Endometrium (tissue), 2 donors: ENCODE measurements at regions not wholly inside any gene's neighbourhood (a gene's known extent, or its start where the extent isn't known, plus 50 kb on each side); places are given as distances from the start of the nearest gene placed in this dataset.
"Not testable (repeated sequence)": the region's sequence is repeated elsewhere in the genome, so short reads cannot be mapped to it uniquely, and the experiment has no call there.

ENCODE experiments used
- FAIRE-seq: peaks from 2 replicates; lab custom pipeline; 2012; peaks lifted over from hg19 to GRCh38; lab: Jason Lieb, UNC
- donor health status: control.
- donor health status: control.

DNA sequence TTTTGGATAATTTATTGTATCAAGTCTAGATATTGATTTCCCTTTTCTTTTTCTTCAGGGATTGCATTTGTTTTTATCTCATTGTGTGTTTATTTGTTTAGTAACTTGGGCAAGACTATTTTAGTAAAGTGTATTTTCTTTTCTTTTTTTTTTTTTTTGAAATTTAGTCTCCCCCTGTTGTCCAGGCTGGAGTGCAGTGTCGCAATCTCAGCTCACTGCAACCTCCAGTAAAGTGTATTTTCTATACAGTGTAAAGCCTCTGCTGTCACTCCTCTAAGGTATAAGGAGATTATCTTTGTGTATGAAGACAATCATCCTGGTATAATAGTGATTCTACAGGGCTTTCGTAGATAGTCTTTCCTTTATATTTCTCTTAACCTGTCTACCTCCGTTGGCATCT lies 2546.0 kb downstream of the PCDH9 start:
- FAIRE-seq, result no peak

DNA sequence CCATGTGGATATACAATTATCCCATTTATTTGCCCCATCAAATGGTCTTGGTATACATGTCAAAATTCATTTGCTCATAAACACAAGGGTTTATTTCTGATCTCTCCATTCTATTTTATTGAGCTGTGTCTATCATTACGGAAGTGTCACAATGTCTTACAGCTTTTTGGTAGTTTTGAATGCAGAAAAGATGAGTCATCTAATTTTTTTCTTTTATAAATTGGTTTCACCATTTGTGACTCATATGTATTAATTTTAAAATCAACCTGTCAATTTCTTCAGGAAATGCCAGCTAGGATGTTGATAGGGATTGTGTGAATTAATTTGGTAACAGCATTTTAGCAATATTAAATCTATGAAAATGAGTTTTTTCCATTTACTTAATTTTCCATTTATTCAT lies 2549.4 kb downstream of the PCDH9 start:
- no peak for FAIRE-seq

GRCh38 chr13:64675255-64675892 lies 2554.8 kb downstream of the PCDH9 start:
- FAIRE-seq, result no peak

DNA sequence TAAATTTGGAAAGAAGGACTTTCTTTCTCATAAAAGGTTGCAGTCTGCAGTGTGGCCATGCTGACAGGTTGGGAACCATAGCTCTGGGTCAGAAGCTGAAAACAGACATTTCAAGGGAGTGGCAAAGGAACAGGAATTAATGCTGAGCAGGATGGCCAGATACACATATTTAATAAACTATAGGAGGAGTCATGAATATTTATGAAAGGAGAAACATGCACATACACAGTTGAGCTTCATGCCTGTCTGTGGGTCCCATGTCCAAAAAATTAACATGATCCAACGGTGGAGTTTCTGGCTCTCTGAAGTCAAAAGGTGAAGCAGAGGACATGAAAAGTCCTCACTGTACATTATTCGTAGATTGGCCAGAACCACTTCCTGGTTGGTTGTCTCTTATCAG lies 2556.0 kb downstream of the PCDH9 start:
- no peak for FAIRE-seq

DNA sequence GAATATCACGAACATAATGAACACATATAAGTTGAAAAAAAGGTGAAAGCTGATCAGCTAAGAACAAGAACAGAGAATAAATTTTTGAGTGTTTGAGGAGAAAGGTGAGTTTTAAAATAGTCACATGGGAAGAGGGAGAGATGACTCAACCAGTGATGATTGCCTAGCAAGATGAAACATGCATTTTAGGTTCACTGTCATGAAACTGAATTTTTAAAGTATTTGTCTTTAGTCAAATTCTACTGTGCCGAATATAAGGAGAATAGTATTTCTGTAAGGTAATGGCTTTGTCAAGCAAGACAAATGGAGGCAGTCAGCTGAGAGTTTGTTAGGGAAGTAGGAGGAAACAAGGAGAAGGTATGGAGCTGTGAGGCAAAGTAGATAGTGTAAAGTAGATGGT lies 2557.4 kb downstream of the PCDH9 start:
- FAIRE-seq, result no peak

DNA sequence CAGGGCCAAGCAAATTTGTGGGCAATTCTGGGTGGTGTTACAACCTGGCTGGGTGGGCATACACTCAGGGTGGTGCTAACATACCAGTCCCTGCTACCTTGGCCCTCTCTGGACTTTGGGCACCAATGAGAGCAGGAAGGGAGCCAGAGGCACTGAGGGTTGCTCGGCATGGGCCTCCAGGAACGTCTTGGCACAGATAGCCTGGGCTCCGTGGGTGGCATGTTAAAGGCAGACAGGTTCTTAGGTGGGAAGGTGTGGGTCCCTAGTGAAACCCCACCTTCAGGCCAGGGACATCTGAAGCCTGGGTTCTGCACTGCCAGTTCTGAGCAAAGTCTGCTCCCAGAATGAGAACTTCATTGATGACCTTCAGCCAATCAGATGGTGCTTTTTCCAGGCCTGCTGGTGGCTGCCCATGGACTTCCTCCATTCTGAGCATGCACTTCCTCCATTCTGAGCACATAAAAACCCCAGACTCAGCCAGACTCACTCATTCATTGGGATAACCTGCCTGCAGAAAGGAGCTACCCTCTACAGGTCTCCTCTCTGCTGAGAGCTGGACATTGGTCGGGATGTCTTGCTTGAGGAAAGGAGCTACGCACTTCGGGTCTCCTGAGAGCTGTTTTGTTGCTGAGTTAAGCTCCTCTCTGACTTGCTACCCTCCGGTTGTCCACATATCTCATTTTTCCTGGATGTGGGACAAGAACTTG lies 2567.1 kb downstream of the PCDH9 start:
- no peak for FAIRE-seq

DNA sequence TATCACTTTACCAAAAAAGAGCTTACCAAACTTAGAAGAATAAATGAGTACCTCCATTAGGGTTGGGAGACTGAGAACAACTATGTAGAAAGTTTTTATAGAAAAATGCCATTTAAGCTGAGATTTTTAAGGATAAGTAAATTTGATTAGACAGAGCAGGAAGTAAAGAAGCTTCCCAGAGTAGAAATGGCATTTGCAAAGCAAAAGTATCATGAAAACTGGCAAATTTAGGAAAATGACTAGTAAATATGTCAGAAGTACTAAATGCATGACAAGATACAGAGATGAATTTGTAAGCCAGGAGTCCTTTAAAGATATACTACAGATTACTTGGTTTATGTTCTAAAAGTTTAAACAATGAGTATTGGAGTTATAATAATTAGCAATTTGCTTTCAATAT lies 2581.8 kb downstream of the PCDH9 start:
- FAIRE-seq, result no peak

- no peak for FAIRE-seq
Measured at GRCh38 chr13:64643066-64643465, 2587.1 kb downstream of the PCDH9 start.

- FAIRE-seq, result no peak
Measured at GRCh38 chr13:64640002-64640401, 2590.1 kb downstream of the PCDH9 start.

DNA sequence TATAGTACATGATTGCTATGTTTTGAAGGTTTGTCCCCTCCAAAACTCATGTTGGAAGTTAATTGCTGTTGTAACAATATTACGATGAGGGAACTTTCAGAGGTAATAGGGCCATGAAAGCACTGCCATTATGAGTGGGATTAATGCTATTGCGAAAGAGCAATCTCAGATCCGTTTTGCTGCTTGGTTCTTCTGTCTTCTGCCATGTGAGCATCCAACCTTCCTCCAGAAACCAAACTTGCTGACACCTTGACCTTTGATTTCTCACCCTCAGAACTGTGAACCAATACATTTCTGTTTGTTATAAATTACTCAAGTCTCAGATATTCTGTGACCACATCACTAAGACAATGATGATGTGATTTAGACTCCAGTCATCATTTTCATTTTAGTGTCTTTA lies 2590.9 kb downstream of the PCDH9 start:
- no peak for FAIRE-seq

- no peak for FAIRE-seq
Measured at GRCh38 chr13:64633948-64634347, 2596.2 kb downstream of the PCDH9 start.

DNA sequence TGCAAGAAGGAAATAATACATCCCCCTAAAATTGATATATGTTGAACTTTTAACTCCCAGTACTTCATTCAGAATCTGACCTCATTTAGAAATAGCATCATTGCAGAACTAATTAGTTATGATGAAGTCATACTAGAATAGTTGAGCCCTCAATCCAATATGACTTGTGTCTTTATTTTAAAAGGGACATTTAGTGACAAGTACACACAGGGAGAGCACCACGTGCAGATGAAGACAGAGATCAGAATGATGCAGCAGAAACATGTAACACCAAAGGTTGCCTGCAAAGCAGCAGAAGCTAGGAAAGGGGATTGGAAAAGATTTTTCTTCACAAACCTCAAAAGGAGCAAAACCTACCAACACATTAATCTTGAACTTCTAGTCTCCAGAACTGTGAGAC lies 2602.5 kb downstream of the PCDH9 start:
- FAIRE-seq, result no peak

- no peak for FAIRE-seq
Measured at GRCh38 chr13:64626105-64626504, 2604.0 kb downstream of the PCDH9 start.

DNA sequence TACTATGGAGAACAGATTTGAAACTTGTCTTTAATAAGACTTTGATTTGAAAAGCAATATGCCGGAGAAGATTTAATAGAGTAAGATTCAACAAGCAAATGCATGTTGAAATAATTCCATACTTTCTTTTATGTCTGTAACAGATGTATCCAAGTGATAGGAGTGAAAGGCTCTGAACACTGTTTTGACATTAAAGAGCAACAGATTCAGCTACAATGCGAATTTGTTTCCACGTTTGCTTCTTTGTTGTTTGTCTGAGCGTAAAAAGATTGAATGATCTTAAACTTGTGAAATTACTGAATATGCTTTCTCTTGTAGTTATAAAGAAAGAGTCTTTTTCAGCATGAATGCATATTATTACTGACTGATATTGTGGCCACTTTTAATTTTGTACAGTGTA lies 2612.9 kb downstream of the PCDH9 start:
- FAIRE-seq, result no peak

DNA sequence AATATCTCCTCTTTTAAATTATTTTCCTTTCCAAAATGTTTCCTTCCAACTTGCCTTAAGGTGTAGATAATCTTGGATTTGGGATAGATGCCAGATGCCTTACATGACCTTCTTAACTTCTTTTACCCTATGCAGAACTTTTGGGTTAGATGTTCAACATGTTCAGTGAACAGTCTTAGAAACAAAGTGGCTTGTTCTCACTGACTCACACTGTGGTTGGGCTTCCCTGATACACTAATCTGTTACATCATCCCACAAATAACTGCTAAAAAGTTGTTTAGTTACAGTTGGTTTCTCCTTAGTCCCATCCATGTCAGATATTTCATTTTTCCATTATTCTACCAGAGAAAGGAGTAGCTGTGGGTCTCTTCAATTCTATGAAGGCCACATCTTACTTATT lies 2638.2 kb downstream of the PCDH9 start:
- no peak for FAIRE-seq

DNA sequence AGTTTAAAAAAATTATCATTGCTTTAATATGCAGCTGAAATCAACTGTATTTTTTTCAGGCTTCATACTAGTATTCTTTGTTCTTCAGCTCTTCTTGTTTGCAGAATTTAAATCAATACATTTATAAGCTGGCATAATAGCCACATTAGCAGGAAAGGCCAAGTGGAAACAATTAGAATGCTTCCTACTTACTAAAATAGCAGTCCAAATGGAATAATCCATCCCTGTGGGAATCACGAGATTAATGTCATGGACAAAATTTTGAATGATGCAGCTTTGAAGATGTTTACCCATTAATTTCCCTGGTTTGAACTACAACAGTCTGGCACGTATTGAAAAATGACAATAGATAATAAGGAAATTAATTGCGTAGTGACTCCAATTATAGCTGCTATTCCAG lies 2650.8 kb downstream of the PCDH9 start:
- no peak for FAIRE-seq

DNA sequence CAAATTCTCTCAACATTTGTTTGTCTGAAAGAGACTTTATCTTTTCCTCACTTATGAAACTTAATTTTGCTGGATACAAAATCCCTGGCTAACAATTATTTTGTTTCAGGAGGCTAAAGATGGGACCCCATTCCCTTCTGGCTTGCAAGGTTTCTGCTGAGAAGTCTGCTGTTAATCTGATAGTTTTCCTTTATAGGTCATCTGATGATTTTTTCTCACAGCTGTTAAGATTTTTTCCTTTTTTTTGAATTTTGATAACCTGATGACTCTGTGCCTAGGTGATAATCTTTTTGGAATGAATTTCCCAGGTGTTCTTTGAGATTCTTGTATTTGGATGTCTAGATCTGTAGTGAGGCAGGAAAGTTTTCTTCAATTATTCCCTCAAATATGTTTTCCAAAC lies 2661.4 kb downstream of the PCDH9 start:
- FAIRE-seq, result no peak

GRCh38 chr13:64558031-64558430 lies 2672.1 kb downstream of the PCDH9 start:
- FAIRE-seq, result not testable (repeated sequence)

- no peak for FAIRE-seq
Measured at GRCh38 chr13:64556376-64556775, 2673.8 kb downstream of the PCDH9 start.

DNA sequence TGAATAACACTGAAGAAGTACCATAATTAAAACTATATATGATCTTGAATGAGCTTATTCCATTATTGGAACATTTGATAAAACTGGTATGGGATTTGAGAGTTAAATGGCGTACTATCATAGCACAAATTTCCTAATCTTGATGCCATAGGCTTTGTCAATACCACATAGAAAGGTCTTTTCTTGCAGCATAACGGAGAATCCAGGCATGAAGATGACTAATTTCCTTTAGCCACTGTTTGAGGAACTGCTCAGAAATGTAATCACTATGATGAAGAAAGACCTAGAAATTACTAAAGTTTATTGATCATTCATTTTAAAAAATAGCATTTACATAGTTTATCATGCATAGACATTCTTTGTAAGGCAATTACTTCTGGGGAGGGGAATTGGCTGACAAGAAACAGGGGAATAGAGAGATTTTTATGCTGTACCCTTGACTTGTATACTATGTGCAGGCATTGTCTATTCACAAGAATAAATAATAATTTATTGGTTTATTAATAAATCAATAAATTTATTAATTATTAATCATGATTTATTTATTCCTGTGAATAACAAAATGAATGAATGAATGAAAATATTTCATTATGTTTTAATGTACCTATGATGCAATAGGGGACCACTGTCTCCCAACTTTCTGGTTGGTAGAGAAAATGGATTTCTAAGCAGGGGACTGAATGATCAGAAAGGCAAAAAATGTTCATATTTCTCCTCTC lies 2676.6 kb downstream of the PCDH9 start:
- FAIRE-seq, result no peak

- no peak for FAIRE-seq
Measured at GRCh38 chr13:64551755-64552154, 2678.4 kb downstream of the PCDH9 start.

DNA sequence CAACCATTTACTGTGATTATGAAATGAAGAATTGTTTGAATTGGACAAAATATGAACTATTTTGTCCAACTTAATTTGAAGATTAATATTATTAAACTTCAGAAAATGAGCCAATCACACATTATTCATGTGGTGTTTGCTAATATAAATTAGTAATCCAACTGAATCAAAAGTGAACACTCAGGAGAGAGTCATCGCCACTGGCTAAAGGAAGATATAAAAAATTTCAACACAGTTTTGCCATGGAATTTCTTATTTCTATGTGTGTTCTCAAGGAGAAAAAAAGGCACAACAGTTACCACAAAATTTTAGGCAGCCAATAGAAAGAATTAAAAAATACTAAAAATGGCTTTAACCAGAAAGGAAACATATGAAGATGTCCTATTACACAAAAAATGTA lies 2683.8 kb downstream of the PCDH9 start:
- FAIRE-seq, result no peak

DNA sequence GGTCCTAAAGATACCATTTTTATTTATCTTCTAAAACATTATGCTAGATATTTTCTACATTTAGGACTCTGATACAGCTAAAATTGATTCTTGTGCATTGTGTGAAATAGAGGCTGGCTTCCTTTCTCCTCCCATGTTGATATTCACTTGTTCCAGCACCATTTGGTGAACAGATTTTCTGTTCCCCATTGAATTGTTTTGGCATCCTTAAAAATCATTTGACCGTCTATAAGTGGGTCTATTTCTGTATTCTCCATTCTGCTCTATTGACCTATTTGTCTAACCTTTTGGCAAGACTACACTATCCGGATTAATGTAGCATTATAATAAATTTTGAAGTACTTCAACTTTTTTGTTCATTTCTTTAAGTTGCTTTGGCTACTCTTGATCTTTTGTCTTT lies 2689.2 kb downstream of the PCDH9 start:
- no peak for FAIRE-seq

DNA sequence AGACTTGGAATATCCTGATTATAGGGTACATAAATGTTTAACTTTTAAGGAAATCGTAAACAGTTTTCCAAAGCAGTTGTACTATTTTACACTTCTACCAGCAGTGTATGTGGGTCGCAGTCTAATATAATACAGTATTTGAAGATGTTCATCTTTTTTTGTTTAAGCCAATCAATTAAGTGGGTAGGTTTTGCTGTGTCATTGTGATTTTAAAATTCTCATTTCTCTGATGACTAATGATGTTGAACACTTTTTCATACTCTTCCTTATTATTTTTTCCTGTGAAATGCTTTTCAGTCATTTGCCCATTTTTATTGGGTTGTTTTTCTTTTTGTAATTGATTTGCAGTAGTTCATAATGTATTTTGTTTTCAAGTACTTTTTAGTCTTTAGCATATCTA lies 2689.7 kb downstream of the PCDH9 start:
- no peak for FAIRE-seq
